GM18907 (cell line): ENCODE measurements at regions not wholly inside any gene's neighbourhood (a gene's known extent, or its start where the extent isn't known, plus 50 kb on each side); places are given as distances from the start of the nearest gene placed in this dataset.

Experiments used
- ATAC-seq: cut with Tn5 transposase; IDR thresholded peaks from one replicate; pipeline ENCODE4 v1.9.1; 2021; ENCODE audit warnings: mild to moderate bottlenecking, moderate library complexity; ENCODE audit not compliant: unreplicated experiment

DNA sequence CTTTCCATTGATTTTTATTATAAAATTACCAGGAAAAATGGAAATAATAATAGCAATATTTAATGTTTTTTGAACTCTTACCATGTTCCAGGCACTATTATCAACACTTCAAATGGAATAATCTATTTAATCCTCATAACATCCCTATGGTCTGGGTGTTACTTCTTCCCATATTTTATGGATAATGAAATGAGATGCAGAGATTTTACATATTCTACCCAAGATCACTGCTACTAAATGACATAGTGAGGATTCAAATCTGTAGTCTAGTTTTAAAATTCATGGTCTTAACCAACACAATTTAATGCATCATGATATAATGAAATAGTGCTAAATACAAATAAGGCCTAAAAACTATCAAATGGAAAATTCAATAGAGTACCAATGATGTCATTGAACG, 70.4 kb upstream of the COL3A1 start:
- no peak for ATAC-seq

DNA sequence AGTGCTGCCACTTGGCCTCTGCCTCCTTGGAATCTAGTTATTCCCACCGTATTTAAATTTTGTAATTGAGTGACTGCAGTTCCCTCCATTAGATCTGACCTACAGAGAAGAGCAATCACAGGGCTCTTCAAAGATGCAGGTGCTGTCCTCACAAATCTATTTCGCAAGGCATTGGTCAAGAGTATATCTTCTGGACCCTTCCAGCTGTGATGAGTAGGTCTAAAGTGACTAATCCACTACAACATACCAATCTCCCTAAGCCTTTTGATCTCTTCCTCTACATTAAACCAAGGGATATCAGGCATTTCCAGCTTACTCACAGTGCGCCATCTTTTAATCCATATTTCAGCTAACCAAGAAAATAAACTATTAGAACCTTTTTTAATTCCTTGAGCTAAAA, 65.1 kb upstream of the COL3A1 start:
- ATAC-seq: no peak

DNA sequence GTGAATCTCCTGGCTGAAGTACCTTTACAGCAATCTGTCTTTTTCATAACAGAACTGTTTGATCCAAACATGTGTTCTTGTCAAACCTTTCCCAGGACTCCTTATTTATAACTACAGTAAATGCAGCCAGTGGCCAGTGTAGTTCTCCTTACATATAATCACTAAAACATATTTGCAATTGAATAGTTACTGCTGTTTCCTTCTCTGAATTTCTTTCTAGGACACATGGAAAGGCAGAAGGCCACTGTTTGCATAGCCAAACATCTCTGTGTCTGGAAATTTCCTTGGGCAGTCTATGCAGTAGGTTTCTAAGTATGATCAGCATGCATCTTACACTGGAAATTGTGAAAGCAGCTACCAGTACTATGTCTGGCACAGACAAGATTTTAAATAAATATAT, 57.4 kb upstream of the COL3A1 start:
- ATAC-seq: no peak

DNA sequence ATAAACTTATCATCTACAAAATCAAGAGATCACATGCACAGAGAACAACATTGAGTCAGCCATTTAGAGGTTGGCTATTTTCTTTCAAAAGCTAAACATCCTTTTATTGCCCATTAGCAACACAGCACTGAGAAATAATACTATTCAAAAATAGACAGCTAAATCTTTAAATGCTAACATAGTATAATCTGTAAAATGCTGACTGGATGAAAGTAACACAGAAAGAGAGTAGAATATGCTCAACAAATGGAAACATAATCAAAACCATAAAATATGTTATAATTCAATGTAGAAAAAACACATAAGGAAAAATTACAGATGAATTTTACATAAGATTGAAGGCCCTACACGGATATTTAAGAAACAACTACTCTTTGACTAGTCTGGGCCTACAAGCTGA, 56.5 kb upstream of the COL3A1 start:
- ATAC-seq: no peak

DNA sequence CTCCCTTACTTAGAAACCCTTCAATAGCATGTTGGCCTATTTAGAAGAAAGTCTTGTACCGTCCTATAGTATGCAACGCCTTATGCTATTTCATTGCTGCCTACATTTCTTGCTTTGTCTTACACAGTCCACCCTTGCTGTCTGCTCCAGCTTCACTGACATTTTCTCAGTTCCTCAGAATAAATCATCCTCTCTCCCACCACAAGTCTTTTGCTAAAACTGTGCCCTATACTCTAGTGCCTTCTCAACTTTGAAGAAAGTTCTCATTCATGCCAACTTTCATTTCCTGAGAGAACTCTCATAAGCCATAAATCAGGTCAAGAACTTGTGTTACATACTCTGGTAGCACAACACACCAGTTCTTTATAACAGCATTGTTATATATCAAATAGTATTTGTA, 54.3 kb upstream of the COL3A1 start:
- peak; percentile 79 for ATAC-seq

DNA sequence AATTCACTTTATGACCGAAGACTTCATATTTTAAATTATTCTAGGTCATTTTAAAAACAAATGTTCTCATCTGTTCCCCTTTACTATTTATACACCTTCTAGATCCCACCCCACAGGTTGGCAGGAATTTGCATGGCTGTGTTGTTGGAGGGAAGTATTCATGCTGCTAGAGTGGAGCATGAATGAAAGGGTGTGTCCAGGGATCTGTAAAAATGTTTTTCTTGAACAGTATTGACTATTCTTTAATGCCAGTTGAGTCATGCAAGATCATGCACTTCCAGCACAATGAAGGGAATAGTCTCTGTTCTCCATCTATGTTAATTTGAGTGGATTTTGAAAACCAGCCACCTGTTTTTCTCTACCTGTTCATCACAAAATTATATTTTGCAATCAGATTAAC, 52.0 kb upstream of the COL3A1 start:
- no peak for ATAC-seq
